ENCODE measurements at regions not wholly inside any gene's neighbourhood (a gene's known extent, or its start where the extent isn't known, plus 50 kb on each side); places are given as distances from the start of the nearest gene placed in this dataset.
"Not testable (repeated sequence)": the region's sequence is repeated elsewhere in the genome, so short reads cannot be mapped to it uniquely, and the experiment has no call there.

DNA sequence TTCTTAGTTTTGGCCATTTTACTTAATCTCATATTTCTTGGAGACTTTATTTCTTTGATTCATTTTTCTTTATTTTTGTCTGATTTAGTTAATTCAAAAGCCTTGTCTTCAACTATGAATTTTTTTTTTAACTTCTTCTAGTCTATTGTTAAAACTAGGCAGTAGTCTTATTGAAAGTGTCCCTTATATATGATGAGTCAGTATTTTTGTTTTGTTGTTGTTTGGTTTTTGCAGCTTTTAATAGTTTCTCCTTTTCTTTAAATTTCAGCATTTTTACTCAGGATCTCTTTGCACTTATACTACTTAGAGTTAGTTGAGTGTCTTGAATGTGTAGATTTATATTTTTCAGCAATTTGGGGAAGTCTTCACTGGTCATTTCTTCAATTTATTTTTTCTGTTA, 758.5 kb upstream of the CDH8 start:
- Histone ChIP-seq H3K27me3 (ENCODE audit: low read length) (no peaks in the 10 kb centered on the region), H3K9me2 (replicated peaks; ENCODE audit: insufficient read depth, low read length) (no peaks in the 10 kb centered on the region), H3K36me3 (ENCODE audit: insufficient read depth, low read length) (no peaks in the 10 kb centered on the region), H3K9ac (ENCODE audit: low read length) (no peak overlapping the region), H3K27ac (ENCODE audit: low read length) (no peak overlapping the region), H3K4me1 (ENCODE audit: low read length) (no peaks in the 10 kb centered on the region), H4K20me1 (ENCODE audit: insufficient read depth, low read depth, low read length) (no peaks in the 10 kb centered on the region), H3K4me2 (ENCODE audit: low read depth, low read length, poor library complexity, severe bottlenecking) (no peak overlapping the region), H3K79me2 (ENCODE audit: low read length) (no peaks in the 10 kb centered on the region), H3K9me3 (ENCODE audit: low read length) (peaks cover 22% of the 10 kb centered on the region), H3K4me3 (ENCODE audit: low read length) (no peak overlapping the region), H2AFZ (ENCODE audit: low read length) (no peak overlapping the region)
- DNase-seq: no peak

- DNase-seq; H3K9me2 ChIP-seq (replicated peaks; ENCODE audit: insufficient read depth, low read length); H3K9ac ChIP-seq (ENCODE audit: low read length); H3K79me2 ChIP-seq (ENCODE audit: low read length); H3K4me3 ChIP-seq (ENCODE audit: low read length); H3K27ac ChIP-seq (ENCODE audit: low read length); H3K4me2 ChIP-seq (ENCODE audit: low read depth, low read length, poor library complexity, severe bottlenecking); H3K27me3 ChIP-seq (ENCODE audit: low read length); H4K20me1 ChIP-seq (ENCODE audit: insufficient read depth, low read depth, low read length); H3K4me1 ChIP-seq (ENCODE audit: low read length); H3K36me3 ChIP-seq (ENCODE audit: insufficient read depth, low read length); H2AFZ ChIP-seq (ENCODE audit: low read length): not testable (repeated sequence)
- peaks cover 30% of the 10 kb centered on the region for H3K9me3 ChIP-seq (ENCODE audit: low read length)
Measured at GRCh38 chr16:62780081-62780480, 743.8 kb upstream of the CDH8 start.

DNA sequence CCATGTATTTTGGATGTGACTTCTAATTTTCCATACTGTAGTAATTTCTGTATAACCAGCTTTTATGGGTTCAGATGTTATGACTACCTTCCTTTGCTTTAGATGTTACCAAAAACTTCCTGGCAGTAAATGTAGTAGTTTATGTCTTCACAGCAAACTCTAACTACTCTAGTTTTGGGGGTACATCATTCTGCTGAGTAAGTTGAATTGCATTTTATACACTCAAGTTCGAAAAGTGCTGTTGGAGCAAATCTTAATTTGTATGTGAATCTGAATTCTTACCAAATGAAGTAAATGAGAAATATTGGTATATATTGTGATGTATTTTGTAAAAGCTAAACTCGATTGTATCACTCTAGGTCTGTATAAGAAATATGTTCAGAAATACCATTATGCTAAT, 728.3 kb upstream of the CDH8 start:
- H3K36me3 ChIP-seq (ENCODE audit: insufficient read depth, low read length): no peaks in the 10 kb centered on the region
- peaks cover 10% of the 10 kb centered on the region for H3K9me3 ChIP-seq (ENCODE audit: low read length)
- H3K9me2 ChIP-seq (replicated peaks; ENCODE audit: insufficient read depth, low read length): no peaks in the 10 kb centered on the region; the same call in 1 of the 2 replicates
- H2AFZ ChIP-seq (ENCODE audit: low read length): no peak overlapping the region
- no peaks in the 10 kb centered on the region for H3K4me1 ChIP-seq (ENCODE audit: low read length)
- H3K27me3 ChIP-seq (ENCODE audit: low read length): no peaks in the 10 kb centered on the region
- no peak overlapping the region for H3K4me3 ChIP-seq (ENCODE audit: low read length)
- no peaks in the 10 kb centered on the region for H4K20me1 ChIP-seq (ENCODE audit: insufficient read depth, low read depth, low read length)
- no peak overlapping the region for H3K9ac ChIP-seq (ENCODE audit: low read length)
- H3K4me2 ChIP-seq (ENCODE audit: low read depth, low read length, poor library complexity, severe bottlenecking): no peak overlapping the region
- no peak overlapping the region for H3K27ac ChIP-seq (ENCODE audit: low read length)
- DNase-seq: no peak
- H3K79me2 ChIP-seq (ENCODE audit: low read length): no peaks in the 10 kb centered on the region

DNA sequence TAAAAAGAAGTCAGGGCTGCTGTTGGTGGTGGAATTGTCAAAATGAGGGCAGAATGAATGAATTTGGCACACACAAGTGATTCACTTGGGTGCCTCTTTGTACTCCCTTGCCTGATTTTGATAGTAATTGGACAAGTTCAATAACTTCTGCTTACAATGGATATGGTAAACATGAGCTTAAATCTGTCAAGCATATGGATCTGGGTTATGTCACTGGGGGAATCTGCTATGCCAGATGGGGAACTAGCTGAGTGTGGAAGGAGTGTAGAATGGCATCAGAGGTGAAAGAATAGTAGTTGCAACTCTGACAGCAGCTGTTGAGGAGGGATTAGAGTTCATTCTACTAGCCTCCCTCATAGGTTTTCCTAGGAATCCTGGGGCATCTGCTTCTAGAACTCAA, 724.2 kb upstream of the CDH8 start:
- Histone ChIP-seq H3K27me3 (ENCODE audit: low read length) (no peaks in the 10 kb centered on the region), H3K79me2 (ENCODE audit: low read length) (no peaks in the 10 kb centered on the region), H3K9ac (ENCODE audit: low read length) (no peak overlapping the region), H3K4me1 (ENCODE audit: low read length) (no peaks in the 10 kb centered on the region), H3K9me2 (replicated peaks; ENCODE audit: insufficient read depth, low read length) (no peaks in the 10 kb centered on the region; the same call in 1 of the 2 replicates), H3K4me3 (ENCODE audit: low read length) (no peak overlapping the region), H3K9me3 (ENCODE audit: low read length) (peaks cover 11% of the 10 kb centered on the region), H3K27ac (ENCODE audit: low read length) (no peak overlapping the region), H3K36me3 (ENCODE audit: insufficient read depth, low read length) (no peaks in the 10 kb centered on the region), H2AFZ (ENCODE audit: low read length) (no peak overlapping the region), H4K20me1 (ENCODE audit: insufficient read depth, low read depth, low read length) (no peaks in the 10 kb centered on the region), H3K4me2 (ENCODE audit: low read depth, low read length, poor library complexity, severe bottlenecking) (no peak overlapping the region)
- no peak for DNase-seq

DNA sequence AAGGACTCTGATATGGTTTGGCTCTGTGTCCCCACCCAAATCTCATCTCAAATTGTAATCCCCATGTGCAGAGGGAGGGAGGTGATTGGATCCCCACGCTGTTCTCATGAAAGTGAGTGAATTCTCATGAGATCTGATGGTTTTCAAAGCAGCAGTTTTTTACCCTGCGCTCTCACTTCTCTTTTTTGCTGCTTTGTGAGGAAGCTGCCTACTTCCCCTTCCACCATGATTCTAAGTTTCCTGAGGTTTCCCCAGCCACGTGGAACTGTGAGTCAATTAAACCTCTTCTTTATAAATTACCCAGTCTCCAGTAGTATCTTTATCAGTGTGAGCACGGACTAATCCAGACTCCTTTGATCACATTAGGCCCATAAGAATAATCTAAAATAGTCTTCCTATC, 719.7 kb upstream of the CDH8 start:
- H3K27ac ChIP-seq (ENCODE audit: low read length): no peak overlapping the region
- no peak for DNase-seq
- no peaks in the 10 kb centered on the region for H3K9me2 ChIP-seq (replicated peaks; ENCODE audit: insufficient read depth, low read length)
- no peak overlapping the region for H3K4me2 ChIP-seq (ENCODE audit: low read depth, low read length, poor library complexity, severe bottlenecking)
- no peaks in the 10 kb centered on the region for H4K20me1 ChIP-seq (ENCODE audit: insufficient read depth, low read depth, low read length)
- H3K9me3 ChIP-seq (ENCODE audit: low read length): peaks cover 19% of the 10 kb centered on the region
- no peak overlapping the region for H3K4me3 ChIP-seq (ENCODE audit: low read length)
- H3K27me3 ChIP-seq (ENCODE audit: low read length): no peaks in the 10 kb centered on the region
- H3K79me2 ChIP-seq (ENCODE audit: low read length): no peaks in the 10 kb centered on the region
- H3K9ac ChIP-seq (ENCODE audit: low read length): no peak overlapping the region
- no peak overlapping the region for H2AFZ ChIP-seq (ENCODE audit: low read length)
- H3K4me1 ChIP-seq (ENCODE audit: low read length): no peaks in the 10 kb centered on the region
- no peaks in the 10 kb centered on the region for H3K36me3 ChIP-seq (ENCODE audit: insufficient read depth, low read length)

DNA sequence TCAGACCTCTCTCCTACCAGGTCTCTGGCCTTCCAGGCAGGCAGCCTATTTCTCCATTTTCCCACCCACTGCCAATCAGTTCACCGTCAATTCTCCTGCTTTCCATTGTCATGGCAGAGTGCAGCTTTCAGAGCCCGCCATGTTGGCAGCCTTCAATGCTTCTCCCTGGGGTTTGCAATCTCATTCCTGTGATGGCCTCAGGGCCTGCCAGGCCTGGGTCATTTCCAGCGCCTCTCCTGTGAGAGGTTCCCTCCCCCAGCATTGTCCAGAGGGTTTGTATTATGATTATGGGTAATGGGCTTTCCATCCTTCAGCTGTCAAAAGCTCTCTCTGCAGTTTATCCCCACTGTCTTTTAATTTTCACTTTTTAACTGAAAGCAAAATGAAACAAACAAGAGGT, 716.6 kb upstream of the CDH8 start:
- DNase-seq: no peak
- Histone ChIP-seq H3K27me3 (ENCODE audit: low read length) (no peaks in the 10 kb centered on the region), H3K9me2 (replicated peaks; ENCODE audit: insufficient read depth, low read length) (no peaks in the 10 kb centered on the region), H3K4me3 (ENCODE audit: low read length) (no peak overlapping the region), H3K79me2 (ENCODE audit: low read length) (no peaks in the 10 kb centered on the region), H3K9me3 (ENCODE audit: low read length) (peaks cover 15% of the 10 kb centered on the region; the same call in 1 of the 2 replicates), H3K36me3 (ENCODE audit: insufficient read depth, low read length) (no peaks in the 10 kb centered on the region), H3K9ac (ENCODE audit: low read length) (no peak overlapping the region), H3K4me1 (ENCODE audit: low read length) (no peaks in the 10 kb centered on the region), H3K27ac (ENCODE audit: low read length) (no peak overlapping the region), H4K20me1 (ENCODE audit: insufficient read depth, low read depth, low read length) (no peaks in the 10 kb centered on the region), H3K4me2 (ENCODE audit: low read depth, low read length, poor library complexity, severe bottlenecking) (no peak overlapping the region), H2AFZ (ENCODE audit: low read length) (no peak overlapping the region)

GRCh38 chr16:62751218-62751617, 715.0 kb upstream of the CDH8 start:
- Histone ChIP-seq H4K20me1 (ENCODE audit: insufficient read depth, low read depth, low read length) (no peaks in the 10 kb centered on the region), H3K9me2 (replicated peaks; ENCODE audit: insufficient read depth, low read length) (no peaks in the 10 kb centered on the region), H3K9me3 (ENCODE audit: low read length) (peaks cover 14% of the 10 kb centered on the region; the same call in 1 of the 2 replicates), H3K79me2 (ENCODE audit: low read length) (no peaks in the 10 kb centered on the region), H2AFZ (ENCODE audit: low read length) (no peak overlapping the region), H3K9ac (ENCODE audit: low read length) (no peak overlapping the region), H3K27me3 (ENCODE audit: low read length) (no peaks in the 10 kb centered on the region), H3K4me2 (ENCODE audit: low read depth, low read length, poor library complexity, severe bottlenecking) (no peak overlapping the region), H3K27ac (ENCODE audit: low read length) (no peak overlapping the region), H3K4me1 (ENCODE audit: low read length) (no peaks in the 10 kb centered on the region), H3K36me3 (ENCODE audit: insufficient read depth, low read length) (no peaks in the 10 kb centered on the region), H3K4me3 (ENCODE audit: low read length) (no peak overlapping the region)
- DNase-seq: no peak

DNA sequence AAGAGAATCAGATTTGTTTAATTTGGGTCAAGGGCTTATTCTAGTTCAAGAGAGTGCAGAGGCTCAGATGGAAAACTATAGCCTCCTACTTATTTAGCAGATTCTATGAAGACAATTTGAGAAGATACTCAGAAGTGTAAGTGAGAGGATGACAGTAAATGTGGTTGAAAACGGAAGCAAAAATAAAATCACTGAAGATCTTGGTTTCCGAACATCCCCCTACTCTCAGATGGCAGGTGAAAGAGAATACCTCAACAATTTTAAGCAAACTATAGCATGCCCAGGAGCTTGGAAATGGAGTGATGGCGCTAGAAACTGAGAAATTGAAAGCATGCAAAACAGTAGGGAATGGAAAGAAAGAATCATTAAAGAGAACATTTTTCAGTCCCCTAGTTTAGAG, 705.5 kb upstream of the CDH8 start:
- peaks cover 24% of the 10 kb centered on the region for H3K9me3 ChIP-seq (ENCODE audit: low read length)
- no peak for DNase-seq
- H2AFZ ChIP-seq (ENCODE audit: low read length): no peak overlapping the region
- no peaks in the 10 kb centered on the region for H4K20me1 ChIP-seq (ENCODE audit: insufficient read depth, low read depth, low read length)
- no peak overlapping the region for H3K4me3 ChIP-seq (ENCODE audit: low read length)
- H3K9me2 ChIP-seq (replicated peaks; ENCODE audit: insufficient read depth, low read length): no peaks in the 10 kb centered on the region
- no peak overlapping the region for H3K27ac ChIP-seq (ENCODE audit: low read length)
- no peaks in the 10 kb centered on the region for H3K4me1 ChIP-seq (ENCODE audit: low read length)
- no peaks in the 10 kb centered on the region for H3K79me2 ChIP-seq (ENCODE audit: low read length)
- H3K36me3 ChIP-seq (ENCODE audit: insufficient read depth, low read length): no peaks in the 10 kb centered on the region
- no peak overlapping the region for H3K9ac ChIP-seq (ENCODE audit: low read length)
- H3K27me3 ChIP-seq (ENCODE audit: low read length): no peaks in the 10 kb centered on the region
- no peak overlapping the region for H3K4me2 ChIP-seq (ENCODE audit: low read depth, low read length, poor library complexity, severe bottlenecking)

Data from Karpas-422 (cell line).